Stimulated activated CD4-positive, alpha-beta T cell treated with anti-CD3 and anti-CD28 coated beads, Interleukin-12 subunit alpha, Interleukin-12 subunit beta, amount 100 ng/mL, for 48 hours (primary cell): ENCODE measurements at regions not wholly inside any gene's neighbourhood (a gene's known extent, or its start where the extent isn't known, plus 50 kb on each side); places are given as distances from the start of the nearest gene placed in this dataset.

Experiments used
- DNase-seq, 3 donors: peaks; one replicate each; pipeline ENCODE4 v3.0.0-alpha.2; 2020; ENCODE audit warnings: low read depth in 2 of 3, low spot score in 1 of 3

DNA sequence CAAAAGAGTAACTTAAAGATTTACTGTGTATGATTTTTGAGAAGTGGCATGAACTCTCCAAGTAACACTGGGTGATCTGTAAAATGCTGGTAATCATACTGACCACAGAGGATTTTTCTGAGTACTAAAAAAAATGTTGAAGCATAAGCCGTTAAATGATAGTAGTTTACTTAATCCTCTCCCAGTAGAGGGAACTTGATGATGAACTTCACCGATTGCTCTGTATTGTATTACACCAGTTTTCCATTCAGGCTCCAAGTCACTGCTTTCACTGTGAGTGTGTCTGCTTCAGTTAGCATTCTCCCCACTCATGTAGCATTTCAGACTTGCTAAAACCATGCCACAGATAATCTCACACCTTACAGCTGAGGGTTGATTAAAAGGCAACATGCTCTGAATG, 294.1 kb downstream of the GBA3 start:
- no peak for DNase-seq

DNA sequence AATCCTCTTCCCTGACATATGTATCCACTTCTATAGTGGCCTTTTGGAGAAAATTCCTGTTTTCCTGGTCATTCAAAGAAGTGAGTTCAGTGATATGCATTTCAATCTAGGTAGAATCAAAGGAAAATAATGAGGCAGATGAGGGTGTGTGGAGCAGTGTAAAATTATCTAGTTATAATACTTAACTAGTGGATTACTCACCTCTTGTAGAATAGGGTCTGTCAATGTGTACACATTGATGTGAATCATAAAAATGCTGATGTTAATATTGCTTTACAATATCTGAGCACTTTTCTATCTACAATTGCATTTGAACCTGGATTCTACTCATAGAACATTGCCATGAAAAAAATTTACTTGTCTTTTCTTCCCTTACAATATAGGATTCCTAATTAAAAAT, 293.5 kb downstream of the GBA3 start:
- no peak for DNase-seq

DNA sequence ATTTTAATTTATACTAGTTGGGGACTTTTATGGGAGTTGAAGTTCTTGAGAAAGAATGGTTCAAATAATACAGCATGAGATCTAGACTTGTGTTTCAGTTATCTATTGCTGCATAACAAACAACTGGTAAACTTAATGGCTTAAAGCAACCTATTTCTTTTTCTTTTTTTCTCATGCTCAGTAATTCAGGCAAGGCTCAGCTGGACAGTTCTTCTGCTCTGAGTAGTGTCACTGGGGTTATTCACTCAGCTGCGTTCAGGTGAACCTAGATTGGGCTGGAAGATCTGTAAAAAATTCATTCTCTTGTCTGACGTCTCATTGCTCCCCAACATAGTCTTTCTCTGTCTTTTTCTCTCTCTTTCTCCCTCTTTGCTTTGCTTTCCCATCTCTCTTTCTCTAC, 291.7 kb downstream of the GBA3 start:
- no peak for DNase-seq

DNA sequence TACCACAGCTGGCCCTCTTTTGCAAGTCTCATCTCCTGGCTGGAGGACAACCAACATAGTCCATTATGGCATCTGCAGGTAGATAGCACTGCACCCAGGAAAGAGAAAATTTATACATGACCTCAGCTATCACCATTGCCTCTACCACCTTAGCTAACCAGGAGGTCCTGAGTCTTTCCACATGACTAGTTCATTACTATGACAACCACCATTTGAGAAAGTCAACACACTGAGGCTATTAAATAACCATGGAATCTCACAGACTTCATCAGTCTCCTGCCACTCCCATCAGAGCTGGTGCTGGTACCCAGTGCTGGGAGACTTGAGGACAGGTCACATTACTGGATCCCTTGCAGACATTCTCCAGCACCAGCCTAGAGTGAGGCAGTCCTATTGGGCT, 285.9 kb downstream of the GBA3 start:
- DNase-seq, result no peak

DNA sequence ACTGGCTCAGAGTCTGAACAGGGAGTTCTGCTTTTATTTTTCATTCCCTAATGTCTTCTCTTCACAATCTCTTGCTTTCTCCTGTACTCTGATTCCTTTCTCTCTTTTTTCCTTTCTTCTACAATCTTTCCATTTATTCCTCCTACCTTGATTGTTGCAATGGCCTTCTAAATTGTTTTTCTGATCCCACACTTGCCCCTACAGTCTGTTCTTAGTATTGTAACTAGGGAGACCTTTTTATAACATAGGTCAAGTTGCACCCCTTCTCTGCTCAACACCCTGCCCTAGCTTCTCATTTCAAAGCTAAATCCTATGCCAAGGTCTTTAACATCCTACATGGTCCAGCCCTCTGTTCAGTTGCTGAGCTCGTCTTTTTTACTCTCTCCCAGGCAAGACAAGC, 277.9 kb downstream of the GBA3 start:
- no peak for DNase-seq

DNA sequence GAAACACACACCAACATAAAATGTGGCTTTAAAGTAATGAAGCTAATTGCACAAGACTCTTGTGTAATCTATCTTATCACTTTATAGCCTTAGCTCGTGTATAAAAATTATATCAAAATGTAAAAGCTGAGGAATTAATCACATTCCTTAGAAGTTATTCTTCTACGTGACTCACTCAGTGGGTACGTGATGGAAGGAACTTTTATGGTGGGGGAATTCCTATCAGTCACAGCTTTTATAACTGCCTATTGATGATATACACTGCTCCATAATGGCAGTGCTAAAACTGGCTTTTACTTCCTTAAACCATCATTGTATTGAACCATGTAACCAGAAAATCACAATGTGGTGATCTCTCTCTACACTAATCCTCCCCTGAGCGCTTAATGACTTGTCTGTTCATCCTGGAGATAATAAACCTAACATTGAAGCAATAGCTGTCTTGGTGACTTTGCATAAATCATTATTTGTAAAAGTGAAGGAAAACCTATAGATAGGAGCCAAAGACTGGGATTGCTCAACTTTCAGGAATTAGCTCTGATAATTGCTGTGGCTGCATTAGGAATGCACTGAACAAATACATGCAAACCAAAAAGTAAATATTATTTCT, 276.7 kb downstream of the GBA3 start:
- DNase-seq, result no peak

DNA sequence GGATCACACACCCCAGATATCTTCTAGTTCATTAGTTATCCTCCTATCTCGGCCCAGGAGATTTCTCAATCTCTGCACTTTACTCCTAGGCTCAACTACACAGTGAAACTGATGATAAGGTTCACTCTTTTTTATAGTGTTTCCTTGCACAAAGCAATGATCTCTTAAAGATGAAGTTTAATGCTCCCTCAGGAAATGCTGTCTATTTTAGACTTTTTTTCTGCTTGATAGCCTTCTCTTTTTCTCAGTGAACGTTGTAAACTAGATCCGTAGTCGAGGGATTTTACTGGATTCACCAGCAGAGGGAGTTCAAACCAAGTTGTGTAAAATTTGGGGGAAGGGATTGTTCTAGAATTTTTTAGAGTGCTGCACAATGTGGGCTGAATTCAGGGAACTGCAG, 269.6 kb downstream of the GBA3 start:
- no peak for DNase-seq

DNA sequence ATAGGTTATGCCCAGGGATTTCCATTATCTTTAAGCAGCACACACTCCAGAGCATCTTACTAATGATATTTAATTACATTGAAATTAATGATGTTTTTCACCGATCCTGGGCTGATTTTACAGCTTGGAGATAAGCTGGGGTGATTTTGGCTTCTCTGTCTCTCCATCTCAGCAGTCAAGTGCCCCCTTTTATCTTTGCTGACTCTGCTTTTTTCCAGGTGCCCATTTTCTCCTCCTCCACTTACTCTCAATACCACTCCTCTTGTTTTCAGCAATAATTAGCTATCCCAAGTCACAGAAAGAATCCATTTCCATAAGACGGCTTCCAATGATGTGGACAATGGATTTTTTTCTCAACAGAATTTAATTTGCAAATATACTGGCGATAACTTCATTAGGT, 266.7 kb downstream of the GBA3 start:
- no peak for DNase-seq

DNA sequence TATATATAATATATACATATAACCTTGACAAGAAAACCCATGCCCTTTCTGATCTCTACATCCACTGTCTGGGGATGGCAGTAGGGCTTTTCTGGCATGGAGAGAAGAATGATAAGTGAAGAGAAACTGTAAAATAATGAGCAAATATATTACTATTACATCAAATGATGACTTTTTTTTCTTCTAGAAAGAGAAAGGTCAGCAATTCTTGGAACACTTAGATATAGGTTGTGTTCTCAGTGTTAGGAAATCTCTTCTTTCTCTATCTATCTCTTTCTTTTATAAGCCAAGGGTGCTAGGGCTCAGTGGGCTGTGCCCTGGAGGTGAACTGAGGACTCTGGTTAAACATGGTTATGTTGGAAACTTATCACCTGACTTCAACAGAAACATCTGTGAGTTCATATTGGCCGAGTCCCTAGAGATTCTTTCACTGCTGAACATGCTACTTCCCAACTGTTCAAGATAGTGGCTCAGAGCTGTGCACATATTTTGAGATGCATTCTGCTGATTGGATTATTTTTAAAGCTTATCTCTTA, 265.1 kb downstream of the GBA3 start:
- no peak for DNase-seq

DNA sequence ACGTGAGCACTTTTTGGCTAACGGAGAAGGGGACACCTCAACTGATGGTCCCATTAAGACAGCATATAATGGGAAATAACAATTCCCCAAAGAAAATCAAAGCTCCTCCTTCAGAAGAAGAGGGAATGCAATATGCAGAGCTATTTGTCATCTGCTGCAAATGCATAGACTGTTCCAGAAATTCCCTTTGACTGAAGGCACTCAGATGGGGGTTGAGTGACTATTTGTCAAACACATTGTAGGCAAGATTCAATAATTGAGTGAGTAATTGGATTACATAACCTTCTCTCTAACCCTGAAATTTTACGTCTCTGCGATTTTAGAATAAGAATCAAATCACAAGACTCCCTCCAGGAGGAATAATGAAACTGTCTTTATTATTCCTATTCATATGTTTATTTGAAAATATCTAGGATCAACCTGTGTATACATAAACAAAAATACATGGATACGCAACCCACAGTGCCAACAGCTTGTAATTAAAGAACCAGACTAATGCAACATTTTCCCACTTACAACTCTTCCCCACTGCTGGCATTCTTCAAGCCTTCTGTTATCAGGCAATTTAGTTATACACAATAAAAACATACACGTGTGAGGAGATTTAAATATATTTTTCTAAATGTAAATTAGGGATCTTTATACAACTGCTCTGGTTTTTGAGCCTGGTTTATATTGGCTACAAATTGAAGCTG, 256.6 kb downstream of the GBA3 start:
- no peak for DNase-seq

DNA sequence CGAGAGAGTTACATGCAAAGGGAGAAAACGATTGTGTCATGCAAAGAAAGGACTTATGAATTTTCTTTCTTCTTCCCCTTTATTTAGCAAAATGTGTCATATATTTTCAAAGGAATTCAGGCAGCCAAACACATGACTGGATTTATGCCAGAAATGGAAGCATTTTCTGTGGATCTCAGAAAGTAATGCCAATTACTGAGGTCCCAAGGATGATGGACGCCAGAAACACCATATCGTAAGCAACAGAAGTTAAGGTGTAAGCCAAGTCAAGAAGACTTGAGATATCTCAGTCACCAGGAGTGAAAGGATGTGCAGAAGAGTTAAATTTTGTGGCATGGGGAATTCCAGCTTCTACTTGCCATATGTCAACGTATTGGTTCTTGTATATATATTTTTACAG, 255.1 kb downstream of the GBA3 start:
- DNase-seq, result no peak

DNA sequence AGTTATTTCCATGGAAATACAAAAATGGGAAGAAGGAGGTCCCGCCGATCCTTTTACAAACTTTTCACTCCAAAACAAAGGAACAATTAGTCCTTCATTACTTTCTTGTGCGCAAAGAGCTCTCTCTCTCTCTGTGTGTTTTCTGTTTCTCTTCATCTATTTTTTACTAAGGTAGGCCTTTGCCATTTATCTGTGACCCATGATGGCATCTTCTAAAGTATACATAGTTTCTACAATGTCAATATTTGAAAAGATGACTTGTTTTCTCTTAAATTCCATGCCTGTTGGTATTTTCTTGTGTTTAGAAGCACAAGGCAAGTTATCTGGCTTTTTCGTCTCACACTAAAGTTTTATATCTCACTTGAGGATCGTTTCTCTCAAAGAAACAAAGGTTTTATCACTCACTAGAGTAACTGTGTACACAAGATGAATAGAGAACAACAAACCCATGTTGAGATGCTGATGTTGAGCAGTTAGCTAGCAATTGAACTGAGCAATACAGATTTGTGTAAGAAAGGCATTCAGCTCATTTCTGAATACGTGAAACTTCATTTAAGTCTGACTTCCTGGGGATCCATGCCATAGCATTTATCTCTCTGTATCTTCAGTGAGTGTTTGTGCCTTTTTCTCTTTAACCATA, 250.3 kb downstream of the GBA3 start:
- no peak for DNase-seq

DNA sequence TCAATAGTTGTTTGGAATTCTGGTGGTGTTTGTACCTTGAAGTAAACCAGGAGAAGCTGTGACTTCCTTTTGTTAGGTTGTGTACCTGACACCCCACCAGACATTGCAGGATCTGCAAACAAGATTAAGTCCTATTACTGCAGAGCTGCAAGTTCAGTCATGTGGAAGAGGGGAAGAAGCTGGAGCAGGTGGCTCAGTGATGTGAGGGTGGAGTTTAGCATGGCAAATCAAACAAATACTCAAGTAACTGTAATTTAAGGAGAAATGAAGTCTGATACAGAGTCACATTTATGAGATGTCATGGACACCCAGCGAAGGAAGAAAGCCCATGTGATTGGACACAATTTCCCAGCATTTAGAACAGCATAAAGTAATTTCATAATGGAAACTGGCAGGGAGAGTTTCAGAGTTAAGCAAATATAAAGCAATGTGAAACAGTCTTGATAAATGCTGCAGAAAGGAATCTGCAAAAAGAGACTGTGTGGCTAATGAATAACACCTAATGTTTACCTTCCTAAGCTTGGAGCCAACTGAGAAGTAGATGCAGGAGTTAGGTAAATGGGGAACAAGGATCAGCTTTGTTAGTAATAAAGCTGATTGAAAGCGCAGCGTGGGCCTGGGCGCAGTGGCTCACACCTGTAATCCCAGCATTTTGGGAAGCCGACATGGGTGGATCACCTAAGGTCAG, 249.1 kb downstream of the GBA3 start:
- DNase-seq, result no peak

DNA sequence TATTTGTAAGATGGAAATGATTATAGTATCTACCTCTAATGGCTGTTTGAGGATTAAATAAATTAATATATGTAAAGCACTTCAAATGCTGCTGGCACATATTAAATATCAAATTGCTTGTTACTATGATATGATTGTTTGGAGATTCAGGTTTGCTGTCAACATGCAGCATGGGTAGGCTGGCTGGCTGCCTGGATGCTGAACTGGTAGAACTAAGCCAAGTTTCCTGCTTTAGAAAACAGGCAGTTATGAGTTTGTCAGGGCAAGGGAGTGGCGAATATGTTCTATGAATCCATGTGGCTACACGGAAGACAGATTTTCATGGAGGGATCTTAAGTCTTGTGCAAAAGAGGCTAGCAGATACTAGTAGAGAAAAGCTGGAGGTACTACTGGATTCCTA, 239.6 kb downstream of the GBA3 start:
- no peak for DNase-seq

DNA sequence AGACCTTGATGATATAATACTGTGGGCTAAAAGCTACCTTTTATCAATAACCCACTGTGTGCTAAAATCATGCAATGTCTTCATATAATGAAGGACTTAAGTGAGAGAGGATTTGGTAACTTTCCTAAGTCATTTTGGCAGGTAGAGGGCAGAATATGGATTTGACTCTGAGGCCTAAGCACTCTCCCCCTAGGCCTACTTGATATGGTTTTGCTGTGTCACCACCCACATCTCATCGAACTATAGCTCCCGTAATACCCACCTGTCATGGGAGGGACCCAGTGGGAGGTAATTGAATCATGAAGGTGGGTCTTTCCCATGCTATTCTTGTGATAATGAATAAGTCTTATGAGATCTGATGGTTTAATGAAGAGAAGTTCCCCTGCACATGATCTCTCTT, 229.7 kb downstream of the GBA3 start:
- DNase-seq, result no peak

DNA sequence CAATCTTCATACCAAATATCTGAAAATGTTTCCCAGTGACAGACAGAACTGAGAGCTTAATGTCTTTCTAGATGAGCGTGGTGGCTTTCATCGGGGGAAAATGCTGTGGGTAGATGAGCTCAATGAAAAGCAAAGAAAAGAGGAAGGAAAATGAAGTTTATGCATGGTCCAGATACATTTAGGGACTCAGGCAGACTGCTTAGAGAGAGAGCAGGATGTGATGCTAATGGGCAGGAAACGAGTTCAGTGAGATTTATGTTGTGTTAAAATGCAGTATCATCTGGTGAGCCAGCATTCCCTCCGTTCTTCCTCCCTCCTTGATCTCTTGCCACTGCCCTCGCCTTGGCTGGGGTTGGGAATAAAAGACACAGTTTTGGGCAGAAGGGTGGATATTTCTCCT, 229.2 kb downstream of the GBA3 start:
- no peak for DNase-seq

DNA sequence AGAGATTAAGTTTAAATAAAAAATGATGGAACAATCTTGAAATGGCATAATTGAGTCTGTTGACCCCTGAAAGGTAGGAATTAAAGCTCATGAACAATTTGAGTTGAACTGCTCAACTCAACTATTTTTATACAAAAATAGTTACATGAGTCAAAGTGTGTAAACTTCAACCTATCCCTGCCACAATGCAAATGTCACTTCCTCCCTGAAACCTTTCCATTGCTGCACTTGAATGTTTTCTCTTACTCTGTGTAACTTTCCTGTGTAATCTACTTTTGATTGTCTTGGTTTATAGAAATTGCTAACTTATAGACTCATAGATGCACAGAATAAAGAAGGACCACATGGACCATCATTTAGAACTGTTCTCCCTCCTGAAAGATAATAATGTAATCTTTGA, 218.5 kb downstream of the GBA3 start:
- no peak for DNase-seq

DNA sequence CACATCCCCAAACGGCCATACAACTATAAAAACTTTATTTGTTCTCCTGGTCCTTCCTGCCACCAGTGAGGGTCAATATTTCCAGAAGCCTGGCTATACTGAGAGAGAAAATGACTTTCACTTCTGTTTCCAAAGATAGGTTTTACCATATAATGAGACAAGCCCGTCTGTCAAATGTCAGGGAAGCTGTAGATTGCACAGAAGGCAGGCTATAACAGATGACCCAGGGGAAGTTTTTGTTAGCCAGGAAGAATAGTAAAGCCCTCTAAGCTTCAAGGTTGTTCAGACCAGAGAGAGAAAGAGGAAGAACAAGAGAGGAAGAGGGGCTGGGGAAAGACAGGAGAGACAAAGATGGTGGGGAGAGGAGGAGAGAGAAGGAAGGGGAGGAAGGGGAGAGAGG, 217.5 kb downstream of the GBA3 start:
- DNase-seq, result no peak

DNA sequence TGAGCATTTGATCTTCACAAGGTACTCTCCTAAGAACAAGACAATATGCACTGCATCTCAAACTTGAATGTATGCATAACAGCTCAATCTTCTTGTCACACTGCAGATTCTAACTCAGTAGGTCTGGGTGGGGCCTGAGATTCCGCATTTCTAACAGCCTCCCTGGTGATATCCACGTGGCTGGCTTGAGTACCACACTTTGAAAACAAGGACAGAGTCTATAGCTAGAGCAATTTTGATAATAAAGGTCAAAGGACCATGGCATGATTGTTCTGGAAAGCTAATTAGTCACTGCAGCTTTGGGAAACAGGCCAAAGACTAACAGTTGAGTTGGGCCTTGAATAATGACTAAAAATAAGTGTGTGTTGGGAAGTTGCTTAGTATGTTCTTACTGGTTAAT, 213.3 kb downstream of the GBA3 start:
- no peak for DNase-seq

DNA sequence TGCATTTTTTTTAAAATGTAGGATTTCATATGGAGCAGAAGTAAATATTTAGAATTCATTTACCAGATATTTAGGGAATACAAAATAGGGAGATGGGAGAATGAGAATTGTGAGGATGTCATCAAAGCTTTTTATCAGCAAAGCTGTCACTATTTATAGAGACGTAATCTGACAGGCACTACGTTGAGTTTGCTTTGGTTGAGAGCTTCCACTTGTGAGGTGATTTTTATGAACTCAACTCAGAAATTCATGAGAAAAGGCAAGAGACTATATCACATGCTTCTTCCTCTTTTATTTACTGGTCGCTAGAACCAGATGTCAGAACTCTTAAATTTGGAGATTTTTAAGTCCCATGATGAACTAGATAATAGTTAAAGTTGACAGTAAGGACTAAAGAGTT, 211.2 kb downstream of the GBA3 start:
- DNase-seq, result no peak

DNA sequence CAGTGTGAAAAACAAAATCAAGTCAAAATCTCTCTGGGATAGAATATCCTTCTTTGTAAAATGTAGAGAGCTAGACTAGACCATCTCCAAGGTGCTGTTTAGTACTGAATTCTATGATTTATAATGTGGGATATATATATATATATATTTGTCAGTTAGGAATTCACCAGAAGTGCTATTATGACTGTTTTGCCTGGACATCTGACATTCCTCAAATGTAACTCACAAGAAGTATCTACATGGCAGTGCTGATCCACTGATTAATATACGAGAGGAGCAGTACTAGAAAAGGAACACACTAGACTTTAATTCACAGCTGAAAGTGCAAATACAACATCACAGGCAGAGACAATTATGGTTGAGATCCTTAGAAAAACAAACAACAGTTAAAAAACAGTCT, 208.9 kb downstream of the GBA3 start:
- DNase-seq, result no peak

DNA sequence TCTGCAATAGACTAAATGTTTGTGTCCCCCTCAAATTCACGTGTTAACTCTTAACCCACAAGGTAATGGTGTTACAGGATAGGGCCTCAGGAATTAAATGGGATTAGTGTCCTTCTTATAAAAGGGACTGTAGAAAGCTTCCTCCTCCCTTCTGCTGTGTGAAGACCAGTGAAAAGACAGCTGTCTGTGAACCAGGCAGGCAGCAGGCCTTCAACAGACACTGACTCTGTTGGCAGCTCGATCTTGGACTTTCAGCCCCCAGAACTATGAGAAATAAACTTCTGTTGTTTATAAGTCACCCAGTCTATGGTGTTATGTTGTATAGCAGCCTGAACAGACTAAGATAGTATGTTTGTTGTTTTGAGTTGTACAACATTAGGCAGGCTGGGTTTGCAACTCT, 208.1 kb downstream of the GBA3 start:
- no peak for DNase-seq
